ENCODE measurements at regions not wholly inside any gene's neighbourhood (a gene's known extent, or its start where the extent isn't known, plus 50 kb on each side); places are given as distances from the start of the nearest gene placed in this dataset.

DNA sequence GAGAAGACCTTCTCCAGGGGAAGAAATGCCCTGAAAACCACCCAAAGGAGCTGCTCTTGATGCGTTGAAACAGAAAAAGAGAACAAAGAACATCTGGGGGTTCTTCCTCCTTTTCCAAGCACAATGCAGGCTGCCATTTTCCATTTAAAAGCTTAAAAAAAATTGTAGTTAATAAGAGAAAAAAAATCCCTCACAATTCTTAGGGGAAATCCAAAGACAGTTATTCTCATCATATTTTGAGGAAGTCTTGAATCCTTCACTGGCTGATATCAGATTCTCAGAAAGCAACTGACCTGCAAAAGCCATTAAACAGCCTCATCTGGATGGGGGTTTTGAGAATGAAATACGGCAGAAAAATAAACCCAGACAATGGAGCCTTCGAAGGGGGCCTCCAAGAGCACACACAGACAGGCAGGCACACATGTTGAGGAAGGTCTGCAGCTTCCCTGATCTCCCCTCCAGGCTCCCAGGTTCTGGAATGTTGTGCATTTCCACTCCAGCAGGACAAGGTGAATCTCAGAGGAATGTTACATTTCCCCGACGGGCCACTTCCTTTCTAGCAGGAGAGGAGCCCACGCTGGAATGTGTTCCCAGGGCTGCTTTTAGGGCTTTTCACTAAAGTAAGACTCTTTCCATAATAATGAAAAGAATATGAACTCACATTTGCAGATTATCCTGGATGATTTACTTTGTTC lies 159.4 kb upstream of the S1PR3 start:
- TF ChIP-seq ZBTB7A (IDR thresholded peaks at IDR 0.05; ENCODE audit: low read depth) (no peak), EP300 (IDR thresholded peaks at IDR 0.05; ENCODE audit: borderline replicate concordance) (no peak), TCF12 (IDR thresholded peaks at IDR 0.05; ENCODE audit: low read depth) (no peak), CEBPB (IDR thresholded peaks at IDR 0.05) (no peak), CREB1 (IDR thresholded peaks at IDR 0.05; ENCODE audit: low read depth) (no peak), TEAD4 (IDR thresholded peaks at IDR 0.05) (no peak), FOXM1 (IDR thresholded peaks at IDR 0.05; ENCODE audit: borderline replicate concordance, low read depth) (no peak), YY1 (IDR thresholded peaks at IDR 0.05; ENCODE audit: low read depth) (no peak), NFIC (IDR thresholded peaks at IDR 0.05) (no peak)
- TF ChIP-seq, protein P1, sequence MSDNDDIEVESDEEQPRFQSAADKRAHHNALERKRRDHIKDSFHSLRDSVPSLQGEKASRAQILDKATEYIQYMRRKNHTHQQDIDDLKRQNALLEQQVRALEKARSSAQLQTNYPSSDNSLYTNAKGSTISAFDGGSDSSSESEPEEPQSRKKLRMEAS (IDR thresholded peaks at IDR 0.05) = no peak
- TF ChIP-seq, protein P2, sequence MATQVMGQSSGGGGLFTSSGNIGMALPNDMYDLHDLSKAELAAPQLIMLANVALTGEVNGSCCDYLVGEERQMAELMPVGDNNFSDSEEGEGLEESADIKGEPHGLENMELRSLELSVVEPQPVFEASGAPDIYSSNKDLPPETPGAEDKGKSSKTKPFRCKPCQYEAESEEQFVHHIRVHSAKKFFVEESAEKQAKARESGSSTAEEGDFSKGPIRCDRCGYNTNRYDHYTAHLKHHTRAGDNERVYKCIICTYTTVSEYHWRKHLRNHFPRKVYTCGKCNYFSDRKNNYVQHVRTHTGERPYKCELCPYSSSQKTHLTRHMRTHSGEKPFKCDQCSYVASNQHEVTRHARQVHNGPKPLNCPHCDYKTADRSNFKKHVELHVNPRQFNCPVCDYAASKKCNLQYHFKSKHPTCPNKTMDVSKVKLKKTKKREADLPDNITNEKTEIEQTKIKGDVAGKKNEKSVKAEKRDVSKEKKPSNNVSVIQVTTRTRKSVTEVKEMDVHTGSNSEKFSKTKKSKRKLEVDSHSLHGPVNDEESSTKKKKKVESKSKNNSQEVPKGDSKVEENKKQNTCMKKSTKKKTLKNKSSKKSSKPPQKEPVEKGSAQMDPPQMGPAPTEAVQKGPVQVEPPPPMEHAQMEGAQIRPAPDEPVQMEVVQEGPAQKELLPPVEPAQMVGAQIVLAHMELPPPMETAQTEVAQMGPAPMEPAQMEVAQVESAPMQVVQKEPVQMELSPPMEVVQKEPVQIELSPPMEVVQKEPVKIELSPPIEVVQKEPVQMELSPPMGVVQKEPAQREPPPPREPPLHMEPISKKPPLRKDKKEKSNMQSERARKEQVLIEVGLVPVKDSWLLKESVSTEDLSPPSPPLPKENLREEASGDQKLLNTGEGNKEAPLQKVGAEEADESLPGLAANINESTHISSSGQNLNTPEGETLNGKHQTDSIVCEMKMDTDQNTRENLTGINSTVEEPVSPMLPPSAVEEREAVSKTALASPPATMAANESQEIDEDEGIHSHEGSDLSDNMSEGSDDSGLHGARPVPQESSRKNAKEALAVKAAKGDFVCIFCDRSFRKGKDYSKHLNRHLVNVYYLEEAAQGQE (IDR thresholded peaks at IDR 0.05; ENCODE audit: low read depth) = no peak
- TF ChIP-seq, protein P3, sequence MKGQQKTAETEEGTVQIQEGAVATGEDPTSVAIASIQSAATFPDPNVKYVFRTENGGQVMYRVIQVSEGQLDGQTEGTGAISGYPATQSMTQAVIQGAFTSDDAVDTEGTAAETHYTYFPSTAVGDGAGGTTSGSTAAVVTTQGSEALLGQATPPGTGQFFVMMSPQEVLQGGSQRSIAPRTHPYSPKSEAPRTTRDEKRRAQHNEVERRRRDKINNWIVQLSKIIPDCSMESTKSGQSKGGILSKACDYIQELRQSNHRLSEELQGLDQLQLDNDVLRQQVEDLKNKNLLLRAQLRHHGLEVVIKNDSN (IDR thresholded peaks at IDR 0.05) = no peak

DNA sequence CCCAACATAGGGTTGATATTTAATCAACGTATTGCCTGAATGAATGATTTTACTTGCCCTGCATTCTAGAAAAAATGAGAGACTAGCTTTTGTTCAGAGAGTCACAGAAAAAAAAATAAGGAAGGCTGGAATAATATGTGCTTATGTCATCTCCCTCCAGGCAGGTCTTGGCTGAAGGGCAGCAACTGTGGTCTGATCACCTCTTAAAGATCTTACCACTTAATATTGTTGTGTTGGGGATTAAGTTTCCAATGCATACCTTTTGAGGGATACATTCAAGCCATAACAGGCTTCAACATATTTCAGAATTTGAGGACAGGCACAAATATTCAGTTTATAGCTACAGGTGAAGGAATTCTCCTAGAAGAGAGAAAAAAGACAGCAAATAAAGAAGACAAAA lies 157.3 kb upstream of the S1PR3 start:
- no peak for TF ChIP-seq FOXM1 (IDR thresholded peaks at IDR 0.05; ENCODE audit: borderline replicate concordance, low read depth)
- TF ChIP-seq, protein P2 (IDR thresholded peaks at IDR 0.05; ENCODE audit: low read depth) = no peak
- no peak for TF ChIP-seq EGR1 (IDR thresholded peaks at IDR 0.05)
- TF ChIP-seq NFIC (IDR thresholded peaks at IDR 0.05) = no peak
- no peak for TF ChIP-seq RAD21 (IDR thresholded peaks at IDR 0.05; ENCODE audit: low read depth)
- no peak for TF ChIP-seq ZBTB7A (IDR thresholded peaks at IDR 0.05; ENCODE audit: low read depth)
- no peak for TF ChIP-seq TCF12 (IDR thresholded peaks at IDR 0.05; ENCODE audit: low read depth)
- TF ChIP-seq CEBPB (IDR thresholded peaks at IDR 0.05) = no peak
- no peak for TF ChIP-seq EP300 (IDR thresholded peaks at IDR 0.05; ENCODE audit: borderline replicate concordance)
- TF ChIP-seq CREB1 (IDR thresholded peaks at IDR 0.05; ENCODE audit: low read depth) = no peak

DNA sequence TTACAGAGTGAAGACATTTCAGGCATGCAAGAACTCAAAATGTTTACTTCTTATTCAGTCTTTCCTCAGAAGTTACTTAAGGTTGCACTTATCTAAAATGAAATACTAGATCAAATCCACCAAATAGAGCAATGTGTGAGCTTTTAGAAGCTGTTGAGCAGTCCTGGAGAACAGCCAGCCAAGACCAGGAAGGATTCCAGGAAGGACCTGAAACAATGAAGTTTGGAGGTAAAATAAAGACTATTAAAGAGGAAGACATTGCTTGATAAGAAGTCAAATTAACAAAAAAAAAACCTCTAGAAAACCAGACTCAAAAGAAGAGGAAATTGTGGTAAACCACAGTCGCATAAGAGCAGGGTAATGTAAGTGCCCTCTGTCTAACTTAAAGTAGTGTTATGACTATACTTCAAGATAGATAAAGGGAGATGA lies 156.2 kb upstream of the S1PR3 start:
- TF ChIP-seq YY1 (IDR thresholded peaks at IDR 0.05; ENCODE audit: low read depth) (no peak), EGR1 (IDR thresholded peaks at IDR 0.05) (no peak), EP300 (IDR thresholded peaks at IDR 0.05; ENCODE audit: borderline replicate concordance) (no peak), CEBPB (IDR thresholded peaks at IDR 0.05) (no peak), TCF12 (IDR thresholded peaks at IDR 0.05; ENCODE audit: low read depth) (no peak), NFIC (IDR thresholded peaks at IDR 0.05) (no peak), RAD21 (IDR thresholded peaks at IDR 0.05; ENCODE audit: low read depth) (no peak), CREB1 (IDR thresholded peaks at IDR 0.05; ENCODE audit: low read depth) (no peak), TAF1 (IDR thresholded peaks at IDR 0.05; ENCODE audit: low read depth) (no peak), TEAD4 (IDR thresholded peaks at IDR 0.05) (no peak)
- TF ChIP-seq, protein P1 (IDR thresholded peaks at IDR 0.05) = no peak
- TF ChIP-seq, protein P3 (IDR thresholded peaks at IDR 0.05) = no peak
- TF ChIP-seq, protein P2 (IDR thresholded peaks at IDR 0.05; ENCODE audit: low read depth) = no peak

DNA sequence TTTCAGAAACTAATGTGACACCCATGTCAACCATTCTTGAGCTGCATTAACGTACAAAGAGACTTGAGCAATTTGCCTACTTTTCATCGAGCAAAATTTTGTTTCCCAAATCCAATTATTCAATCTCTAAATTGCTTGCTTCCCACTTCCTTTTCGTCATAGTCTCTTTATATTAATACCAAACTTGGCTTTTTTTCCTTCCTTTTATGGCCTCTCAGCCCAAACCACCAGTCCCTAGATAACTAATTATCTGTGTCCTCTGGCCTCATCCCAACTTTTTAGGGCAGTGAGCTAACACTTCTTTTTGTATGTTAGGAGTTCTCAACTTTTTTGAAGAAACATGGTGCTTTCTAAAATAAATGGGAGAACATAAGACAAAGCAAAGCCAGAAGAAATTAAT lies 155.5 kb upstream of the S1PR3 start:
- TF ChIP-seq TCF12 (IDR thresholded peaks at IDR 0.05; ENCODE audit: low read depth) = no peak
- TF ChIP-seq, protein P2 (IDR thresholded peaks at IDR 0.05; ENCODE audit: low read depth) = no peak
- TF ChIP-seq RAD21 (IDR thresholded peaks at IDR 0.05; ENCODE audit: low read depth) = no peak
- TF ChIP-seq NFIC (IDR thresholded peaks at IDR 0.05) = no peak
- TF ChIP-seq EP300 (IDR thresholded peaks at IDR 0.05; ENCODE audit: borderline replicate concordance) = no peak
- no peak for TF ChIP-seq ZBTB7A (IDR thresholded peaks at IDR 0.05; ENCODE audit: low read depth)
- no peak for TF ChIP-seq CREB1 (IDR thresholded peaks at IDR 0.05; ENCODE audit: low read depth)
- TF ChIP-seq, protein P3 (IDR thresholded peaks at IDR 0.05) = no peak
- no peak for TF ChIP-seq CEBPB (IDR thresholded peaks at IDR 0.05)
- no peak for TF ChIP-seq FOXM1 (IDR thresholded peaks at IDR 0.05; ENCODE audit: borderline replicate concordance, low read depth)
- no peak for TF ChIP-seq TAF1 (IDR thresholded peaks at IDR 0.05; ENCODE audit: low read depth)
- no peak for TF ChIP-seq YY1 (IDR thresholded peaks at IDR 0.05; ENCODE audit: low read depth)
- TF ChIP-seq, protein P1 (IDR thresholded peaks at IDR 0.05) = no peak
- TF ChIP-seq EGR1 (IDR thresholded peaks at IDR 0.05) = no peak
- TF ChIP-seq TEAD4 (IDR thresholded peaks at IDR 0.05) = no peak
